DND-41 (cell line): ENCODE measurements at regions not wholly inside any gene's neighbourhood (a gene's known extent, or its start where the extent isn't known, plus 50 kb on each side); places are given as distances from the start of the nearest gene placed in this dataset.

Experiments used
- EZH2 ChIP-seq: IDR thresholded peaks from 3 replicates; pipeline ENCODE4 v1.6.1; 2012; ENCODE audit warnings: borderline replicate concordance, low read depth, mild to moderate bottlenecking, moderate library complexity, low read length, inconsistent platforms; ENCODE audit not compliant: severe bottlenecking
- TF ChIP-seq, protein P1 (sequence below): IDR thresholded peaks from 2 replicates; pipeline ENCODE4 v1.5.1; 2012; ENCODE audit warnings: borderline replicate concordance, low read length, moderate library complexity, mild to moderate bottlenecking; ENCODE audit not compliant: poor library complexity, severe bottlenecking; ENCODE audit errors: extremely low read depth

GRCh38 chr2:236674646-236675045, 105.0 kb downstream of the ACKR3 start:
- TF ChIP-seq, protein P1, sequence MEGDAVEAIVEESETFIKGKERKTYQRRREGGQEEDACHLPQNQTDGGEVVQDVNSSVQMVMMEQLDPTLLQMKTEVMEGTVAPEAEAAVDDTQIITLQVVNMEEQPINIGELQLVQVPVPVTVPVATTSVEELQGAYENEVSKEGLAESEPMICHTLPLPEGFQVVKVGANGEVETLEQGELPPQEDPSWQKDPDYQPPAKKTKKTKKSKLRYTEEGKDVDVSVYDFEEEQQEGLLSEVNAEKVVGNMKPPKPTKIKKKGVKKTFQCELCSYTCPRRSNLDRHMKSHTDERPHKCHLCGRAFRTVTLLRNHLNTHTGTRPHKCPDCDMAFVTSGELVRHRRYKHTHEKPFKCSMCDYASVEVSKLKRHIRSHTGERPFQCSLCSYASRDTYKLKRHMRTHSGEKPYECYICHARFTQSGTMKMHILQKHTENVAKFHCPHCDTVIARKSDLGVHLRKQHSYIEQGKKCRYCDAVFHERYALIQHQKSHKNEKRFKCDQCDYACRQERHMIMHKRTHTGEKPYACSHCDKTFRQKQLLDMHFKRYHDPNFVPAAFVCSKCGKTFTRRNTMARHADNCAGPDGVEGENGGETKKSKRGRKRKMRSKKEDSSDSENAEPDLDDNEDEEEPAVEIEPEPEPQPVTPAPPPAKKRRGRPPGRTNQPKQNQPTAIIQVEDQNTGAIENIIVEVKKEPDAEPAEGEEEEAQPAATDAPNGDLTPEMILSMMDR = no peak
- no peak for TF ChIP-seq EZH2
